ENCODE measurements at regions not wholly inside any gene's neighbourhood (a gene's known extent, or its start where the extent isn't known, plus 50 kb on each side); places are given as distances from the start of the nearest gene placed in this dataset.

- no peak overlapping the region for H3K27ac ChIP-seq
- TF ChIP-seq CTCF (IDR thresholded peaks at IDR 0.05 in 8 of 11, conservative IDR thresholded peaks at IDR 0.05 in 3 of 11) (no peak), POLR2A (IDR thresholded peaks at IDR 0.05) (no peak), POLR2AphosphoS5 (IDR thresholded peaks at IDR 0.05) (no peak)
- H3K9me3 ChIP-seq: peaks cover 0 to 39% (median 0%) of the 10 kb centered on the region in 8 donors
- H3K36me3 ChIP-seq: no peaks in the 10 kb centered on the region
- no peaks in the 10 kb centered on the region for H3K4me1 ChIP-seq
- WGBS, 5 donors: 78 to 92% (median 89%) methylated on average over 19 to 20 of the region's 20 CpGs
- no peak for DNase-seq
- H3K4me3 ChIP-seq: no peak overlapping the region
- peaks cover 0 to 18% (median 0%) of the 10 kb centered on the region in 7 donors for H3K27me3 ChIP-seq (replicated peaks in 1 of 7)
- intact Hi-C loops (cut with DNase I; ENCODE audit: low total_unique reads): no loop called here
Observed at GRCh38 chr18:78127041-78127440, 852.6 kb upstream of the SALL3 start.

- 73 to 83% (median 82%) methylated on average over 8 of the region's 8 CpGs for WGBS, 5 donors
- H3K4me1 ChIP-seq: no peaks in the 10 kb centered on the region
- no peak overlapping the region for H3K4me3 ChIP-seq
- H3K36me3 ChIP-seq: no peaks in the 10 kb centered on the region
- peaks cover 0 to 18% (median 0%) of the 10 kb centered on the region in 7 donors for H3K27me3 ChIP-seq (replicated peaks in 1 of 7)
- H3K9me3 ChIP-seq: peaks cover 0 to 35% (median 0%) of the 10 kb centered on the region in 8 donors
- intact Hi-C loops (cut with DNase I; ENCODE audit: low total_unique reads): no loop called here
- DNase-seq: no peak
- no peak overlapping the region for H3K27ac ChIP-seq
- TF ChIP-seq CTCF (IDR thresholded peaks at IDR 0.05 in 8 of 11, conservative IDR thresholded peaks at IDR 0.05 in 3 of 11): no peak
- TF ChIP-seq POLR2AphosphoS5 (IDR thresholded peaks at IDR 0.05): no peak
- TF ChIP-seq POLR2A (IDR thresholded peaks at IDR 0.05): no peak
Observed at GRCh38 chr18:78128004-78128403, 851.6 kb upstream of the SALL3 start.

- H3K4me3 ChIP-seq: no peak overlapping the region
- H3K4me1 ChIP-seq: no peaks in the 10 kb centered on the region
- peaks cover 0 to 26% (median 0%) of the 10 kb centered on the region in 8 donors for H3K9me3 ChIP-seq
- no peak for DNase-seq
- WGBS, 5 donors: 68 to 91% (median 71%) methylated on average over 8 of the region's 8 CpGs
- peaks cover 0 to 15% (median 0%) of the 10 kb centered on the region in 7 donors for H3K27me3 ChIP-seq (replicated peaks in 1 of 7)
- intact Hi-C loops (cut with DNase I; ENCODE audit: low total_unique reads): no loop called here
- H3K27ac ChIP-seq: no peak overlapping the region
- no peaks in the 10 kb centered on the region for H3K36me3 ChIP-seq
- TF ChIP-seq CTCF (IDR thresholded peaks at IDR 0.05 in 8 of 11, conservative IDR thresholded peaks at IDR 0.05 in 3 of 11): no peak
Observed at GRCh38 chr18:78129260-78129659, 850.4 kb upstream of the SALL3 start.

GRCh38 chr18:78130232-78131195, 849.1 kb upstream of the SALL3 start:
- no peaks in the 10 kb centered on the region for H3K4me1 ChIP-seq

More at GRCh38 chr18:78130232-78131195, 849.1 kb upstream of the SALL3 start:
- H3K36me3 ChIP-seq: no peaks in the 10 kb centered on the region
- H3K27me3 ChIP-seq (replicated peaks in 1 of 7): peaks cover 0 to 15% (median 0%) of the 10 kb centered on the region in 7 donors
- 60 to 74% (median 61%) methylated on average over 12 of the region's 12 CpGs for WGBS, 5 donors
- no peak overlapping the region for H3K27ac ChIP-seq
- intact Hi-C loops (cut with DNase I; ENCODE audit: low total_unique reads): no loop called here
- no peak overlapping the region for H3K4me3 ChIP-seq
- TF ChIP-seq POLR2A (IDR thresholded peaks at IDR 0.05) (no peak), POLR2AphosphoS5 (IDR thresholded peaks at IDR 0.05) (no peak), CTCF (IDR thresholded peaks at IDR 0.05 in 8 of 11, conservative IDR thresholded peaks at IDR 0.05 in 3 of 11) (no peak)
- no peak for DNase-seq
- peaks cover 0 to 15% (median 0%) of the 10 kb centered on the region in 8 donors for H3K9me3 ChIP-seq

Data from spleen (tissue), 11 donors.